BE2C (cell line): ENCODE measurements at regions not wholly inside any gene's neighbourhood (a gene's known extent, or its start where the extent isn't known, plus 50 kb on each side); places are given as distances from the start of the nearest gene placed in this dataset.

Experiments used
- DNase-seq: peaks from one replicate; pipeline ENCODE4 v3.0.0-alpha.2; 2020
- H3K27me3 ChIP-seq: fragments of 250-450 bp; sonication (Bioruptor Pico); 2 replicates; pipeline ENCODE4 v1.5.1; 2020; ENCODE audit warnings: mild to moderate bottlenecking
- H3K36me3 ChIP-seq: fragments of 250-450 bp; sonication (Bioruptor Pico); 2 replicates; pipeline ENCODE4 v1.5.1; 2020; ENCODE audit warnings: mild to moderate bottlenecking
- H3K4me1 ChIP-seq: fragments of 250-450 bp; sonication (Bioruptor Pico); 2 replicates; pipeline ENCODE4 v1.5.1; 2020
- H3K4me3 ChIP-seq: 2 replicates; pipeline ENCODE4 v1.5.1; 2011; ENCODE audit warnings: low read depth, low read length
- H3K9me3 ChIP-seq: fragments of 250-450 bp; sonication (Bioruptor Pico); 2 replicates; pipeline ENCODE4 v1.5.1; 2020
- TF ChIP-seq, protein P1 (sequence below): IDR thresholded peaks from 2 replicates; pipeline ENCODE4 v1.5.1; 2012; ENCODE audit warnings: mild to moderate bottlenecking, low read depth, low read length

DNA sequence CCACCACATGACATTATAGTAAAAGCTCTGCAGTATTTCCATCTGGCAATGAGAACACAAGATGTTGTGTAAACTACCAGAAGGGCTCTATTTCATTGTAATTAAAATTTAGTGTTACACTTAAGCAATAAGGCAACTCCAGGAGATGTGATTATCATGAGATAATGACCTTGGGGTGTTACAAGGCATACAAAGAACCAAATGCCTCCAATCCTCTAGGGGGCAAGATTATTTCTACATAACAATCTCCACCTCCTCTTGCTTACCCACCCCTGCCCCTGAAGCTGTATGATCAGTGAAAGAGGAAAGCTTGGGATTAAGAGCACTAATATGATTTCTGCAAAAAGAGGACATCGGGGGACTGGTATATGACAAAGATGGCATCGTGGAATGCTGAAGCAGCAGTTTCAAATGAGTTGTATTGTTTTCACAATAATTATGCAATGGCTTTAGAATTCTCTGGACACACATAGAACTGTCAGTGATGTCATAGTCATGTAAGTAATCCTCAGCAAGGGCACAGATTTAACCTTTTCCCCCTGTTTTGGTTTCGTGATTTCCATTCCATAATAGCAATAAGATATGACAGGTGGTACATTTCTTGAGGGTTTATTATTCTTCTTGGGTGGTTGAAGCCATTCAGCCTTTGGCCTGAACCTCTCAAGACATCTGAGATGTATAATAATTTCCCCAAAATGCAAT is 295.3 kb downstream of the MZT1 start:
- Histone ChIP-seq H3K4me3 (no peak overlapping the region), H3K27me3 (no peaks in the 10 kb centered on the region), H3K4me1 (no peaks in the 10 kb centered on the region; the same call in 1 of the 2 replicates), H3K9me3 (no peaks in the 10 kb centered on the region), H3K36me3 (no peaks in the 10 kb centered on the region)
- TF ChIP-seq, protein P1, sequence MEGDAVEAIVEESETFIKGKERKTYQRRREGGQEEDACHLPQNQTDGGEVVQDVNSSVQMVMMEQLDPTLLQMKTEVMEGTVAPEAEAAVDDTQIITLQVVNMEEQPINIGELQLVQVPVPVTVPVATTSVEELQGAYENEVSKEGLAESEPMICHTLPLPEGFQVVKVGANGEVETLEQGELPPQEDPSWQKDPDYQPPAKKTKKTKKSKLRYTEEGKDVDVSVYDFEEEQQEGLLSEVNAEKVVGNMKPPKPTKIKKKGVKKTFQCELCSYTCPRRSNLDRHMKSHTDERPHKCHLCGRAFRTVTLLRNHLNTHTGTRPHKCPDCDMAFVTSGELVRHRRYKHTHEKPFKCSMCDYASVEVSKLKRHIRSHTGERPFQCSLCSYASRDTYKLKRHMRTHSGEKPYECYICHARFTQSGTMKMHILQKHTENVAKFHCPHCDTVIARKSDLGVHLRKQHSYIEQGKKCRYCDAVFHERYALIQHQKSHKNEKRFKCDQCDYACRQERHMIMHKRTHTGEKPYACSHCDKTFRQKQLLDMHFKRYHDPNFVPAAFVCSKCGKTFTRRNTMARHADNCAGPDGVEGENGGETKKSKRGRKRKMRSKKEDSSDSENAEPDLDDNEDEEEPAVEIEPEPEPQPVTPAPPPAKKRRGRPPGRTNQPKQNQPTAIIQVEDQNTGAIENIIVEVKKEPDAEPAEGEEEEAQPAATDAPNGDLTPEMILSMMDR = no peak
- DNase-seq = no peak

DNA sequence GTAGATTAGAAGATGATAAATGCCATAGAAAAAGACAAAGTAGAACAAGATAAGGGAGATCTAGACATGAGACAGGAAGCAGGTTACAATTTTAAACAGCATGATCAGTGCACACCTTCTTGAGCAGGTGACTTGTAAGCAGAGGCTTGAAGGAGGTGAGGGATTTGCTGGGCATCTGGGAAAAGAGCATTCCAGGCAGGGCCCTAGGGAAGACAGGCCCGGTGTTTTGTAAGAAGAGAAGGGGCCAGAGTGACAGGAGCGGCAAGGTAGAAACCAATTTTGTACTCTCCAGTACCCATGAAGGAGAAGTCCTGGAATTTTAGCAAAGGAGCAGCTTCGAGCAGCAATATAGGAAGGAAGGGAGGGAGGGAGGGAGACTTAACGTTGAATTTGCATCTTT is 296.5 kb downstream of the MZT1 start:
- DNase-seq = no peak
- Histone ChIP-seq H3K4me3 (no peak overlapping the region), H3K27me3 (no peaks in the 10 kb centered on the region), H3K4me1 (no peaks in the 10 kb centered on the region; the same call in 1 of the 2 replicates), H3K36me3 (no peaks in the 10 kb centered on the region), H3K9me3 (no peaks in the 10 kb centered on the region)
- TF ChIP-seq, protein P1 = no peak

DNA sequence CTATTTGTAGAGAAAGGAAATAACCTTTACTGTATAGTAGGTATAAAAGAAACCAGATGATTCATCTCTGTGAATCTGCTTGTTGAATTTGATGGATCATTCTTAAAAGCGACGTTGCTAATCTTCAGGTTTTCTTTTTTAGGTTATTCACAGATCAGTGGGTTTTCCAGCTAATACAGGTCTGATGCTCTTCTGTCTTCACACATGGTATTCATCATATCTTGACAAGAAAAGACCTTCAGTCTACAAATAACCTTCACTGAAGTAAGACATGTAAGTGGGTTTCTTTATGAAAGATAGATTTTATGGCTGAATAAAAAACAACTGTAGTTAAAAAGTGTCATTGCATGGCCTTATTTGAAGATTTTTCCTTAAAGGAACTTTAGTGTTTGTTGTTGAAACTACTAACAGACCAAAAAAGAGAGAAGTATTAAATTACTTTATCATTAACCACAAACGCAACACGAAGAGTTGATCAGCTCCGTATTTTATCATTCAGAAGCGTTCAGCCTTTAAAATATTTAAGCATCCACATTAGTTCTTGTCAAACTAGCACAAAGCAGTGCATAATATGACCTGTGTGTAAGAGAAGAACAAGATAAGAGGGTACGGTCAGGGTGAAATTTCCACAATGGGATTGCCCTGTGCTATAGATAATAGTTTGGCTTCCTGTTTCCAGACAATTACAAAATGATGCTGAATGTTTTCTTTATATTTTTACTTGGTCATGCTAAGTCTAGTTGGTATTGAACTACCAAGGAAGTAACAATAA is 299.5 kb downstream of the MZT1 start:
- Histone ChIP-seq H3K36me3 (no peaks in the 10 kb centered on the region), H3K9me3 (no peaks in the 10 kb centered on the region), H3K27me3 (no peaks in the 10 kb centered on the region), H3K4me3 (no peak overlapping the region), H3K4me1 (no peaks in the 10 kb centered on the region; the same call in 1 of the 2 replicates)
- TF ChIP-seq, protein P1 = no peak
- DNase-seq = no peak

DNA sequence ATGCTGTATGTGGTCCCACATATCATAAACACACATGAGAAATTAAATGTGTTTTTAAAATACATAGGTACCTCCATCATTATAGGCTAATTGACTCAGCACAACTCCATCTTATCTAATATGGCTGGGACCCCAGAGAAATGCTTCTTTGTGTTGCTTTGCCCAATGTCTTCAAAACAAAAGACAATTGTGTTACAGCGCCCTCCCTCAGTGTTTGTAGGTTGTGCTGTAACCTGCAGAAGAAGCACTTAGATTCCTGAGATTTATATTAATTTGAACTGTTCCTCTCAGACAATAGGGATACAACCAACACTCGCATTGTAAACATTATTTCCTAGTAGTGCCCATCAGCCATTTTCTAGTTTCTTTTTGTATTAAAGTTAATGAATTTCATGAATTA is 303.4 kb downstream of the MZT1 start:
- no peaks in the 10 kb centered on the region for H3K9me3 ChIP-seq
- no peaks in the 10 kb centered on the region for H3K36me3 ChIP-seq
- H3K4me3 ChIP-seq = no peak overlapping the region
- TF ChIP-seq, protein P1 = no peak
- no peak for DNase-seq
- no peaks in the 10 kb centered on the region; the same call in 1 of the 2 replicates for H3K4me1 ChIP-seq
- no peaks in the 10 kb centered on the region for H3K27me3 ChIP-seq

DNA sequence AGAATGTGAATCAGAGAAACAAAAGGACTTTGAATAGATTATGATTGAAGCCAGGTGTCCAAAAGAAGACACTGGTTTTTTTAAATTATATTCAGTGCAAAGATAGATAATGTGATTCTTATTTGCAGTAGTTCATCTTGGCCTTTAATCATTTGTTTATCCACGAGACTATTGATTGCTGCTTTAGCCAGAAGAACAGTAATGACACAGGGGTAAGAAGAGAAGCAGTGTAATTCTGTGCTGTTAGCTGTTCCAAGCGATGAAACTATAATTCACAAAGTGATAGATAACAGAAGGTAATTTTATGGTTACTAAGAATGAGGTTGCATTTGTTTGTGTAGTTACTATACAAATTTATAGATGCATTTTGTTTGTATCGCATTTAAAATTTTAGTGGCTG is 311.6 kb downstream of the MZT1 start:
- H3K4me3 ChIP-seq = no peak overlapping the region
- TF ChIP-seq, protein P1 = no peak
- no peak for DNase-seq
- H3K27me3 ChIP-seq = no peaks in the 10 kb centered on the region
- no peaks in the 10 kb centered on the region for H3K36me3 ChIP-seq
- H3K9me3 ChIP-seq = no peaks in the 10 kb centered on the region
- no peaks in the 10 kb centered on the region for H3K4me1 ChIP-seq

DNA sequence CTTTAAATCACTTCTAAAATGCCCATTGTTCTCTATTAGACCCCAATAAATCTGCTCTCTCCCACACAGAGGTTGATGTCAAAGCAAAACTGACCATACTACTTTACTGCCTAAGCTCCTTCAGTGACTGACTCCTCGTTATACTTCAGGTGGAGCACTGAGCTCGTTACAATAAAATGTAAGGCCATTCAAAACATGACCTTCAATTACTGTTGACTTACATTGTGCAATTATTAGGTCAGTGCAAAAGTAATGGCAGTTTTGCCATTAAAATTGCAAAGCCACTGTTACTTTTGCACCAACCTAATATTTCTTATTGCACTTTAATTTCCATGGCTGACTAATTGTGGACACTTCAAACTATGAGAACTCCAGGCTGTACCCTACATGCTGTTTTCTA is 314.9 kb downstream of the MZT1 start:
- TF ChIP-seq, protein P1 = no peak
- DNase-seq = no peak
- H3K36me3 ChIP-seq = no peaks in the 10 kb centered on the region

More for the DNA sequence above, 314.9 kb downstream of the MZT1 start:
- Histone ChIP-seq H3K27me3 (no peaks in the 10 kb centered on the region), H3K4me3 (no peak overlapping the region), H3K4me1 (no peaks in the 10 kb centered on the region), H3K9me3 (no peaks in the 10 kb centered on the region)
